ENCODE measurements at regions not wholly inside any gene's neighbourhood (a gene's known extent, or its start where the extent isn't known, plus 50 kb on each side); places are given as distances from the start of the nearest gene placed in this dataset.

GRCh38 chr2:101566632-101567228, 91.8 kb upstream of the RFX8 start:
- DNase-seq (ENCODE audit: low spot score), result no peak
- Histone ChIP-seq H3K27me3 (replicated peaks; ENCODE audit: insufficient read depth) (no peaks in the 10 kb centered on the region), H3K36me3 (no peaks in the 10 kb centered on the region), H3K9me3 (no peaks in the 10 kb centered on the region), H3K4me1 (ENCODE audit: control insufficient read depth in 1 of 2, low read depth in 2 of 2) (no peaks in the 10 kb centered on the region), H3K27ac (no peak overlapping the region), H3K4me3 (no peak overlapping the region)
- TF ChIP-seq CTCF (IDR thresholded peaks at IDR 0.05), result no peak
- ATAC-seq (ENCODE audit: insufficient number of reproducible peaks, low FRiP score, low read depth), result no peak

- no peaks in the 10 kb centered on the region for H3K27me3 ChIP-seq (replicated peaks; ENCODE audit: insufficient read depth)
- peaks cover 10 to 11% of the 10 kb centered on the region in 2 donors for H3K4me1 ChIP-seq (ENCODE audit: control insufficient read depth in 1 of 2, low read depth in 2 of 2)
- no peaks in the 10 kb centered on the region for H3K9me3 ChIP-seq
- no peak overlapping the region for H3K4me3 ChIP-seq
- no peak for TF ChIP-seq CTCF (IDR thresholded peaks at IDR 0.05)
- H3K36me3 ChIP-seq, result no peaks in the 10 kb centered on the region
- no peak overlapping the region for H3K27ac ChIP-seq
- ATAC-seq (ENCODE audit: insufficient number of reproducible peaks, low FRiP score, low read depth), result no peak
- DNase-seq (ENCODE audit: low spot score), result no peak
These were observed 88.9 kb upstream of the RFX8 start for GRCh38 chr2:101563849-101564248.

- no peak overlapping the region for H3K4me3 ChIP-seq
These were observed 85.9 kb upstream of the RFX8 start for GRCh38 chr2:101560780-101561315.

GRCh38 chr2:101559551-101559950, 84.6 kb upstream of the RFX8 start:
- DNase-seq (ENCODE audit: low spot score), result no peak
- TF ChIP-seq CTCF (IDR thresholded peaks at IDR 0.05), result no peak

More at GRCh38 chr2:101560780-101561315, 85.9 kb upstream of the RFX8 start:
- Histone ChIP-seq H3K36me3 (no peaks in the 10 kb centered on the region), H3K9me3 (no peaks in the 10 kb centered on the region), H3K27ac (no peak overlapping the region), H3K27me3 (replicated peaks; ENCODE audit: insufficient read depth) (no peaks in the 10 kb centered on the region), H3K4me1 (ENCODE audit: control insufficient read depth in 1 of 2, low read depth in 2 of 2) (peaks cover 10 to 20% of the 10 kb centered on the region in 2 donors)
- no peak for ATAC-seq (ENCODE audit: insufficient number of reproducible peaks, low FRiP score, low read depth)
- TF ChIP-seq CTCF (IDR thresholded peaks at IDR 0.05), result no peak
- no peak for DNase-seq (ENCODE audit: low spot score)

GRCh38 chr2:101558740-101559525, 84.0 kb upstream of the RFX8 start:
- Histone ChIP-seq H3K27ac (peak overlapping the region; percentile 67 to 93), H3K36me3 (no peaks in the 10 kb centered on the region), H3K9me3 (no peaks in the 10 kb centered on the region), H3K4me1 (ENCODE audit: control insufficient read depth in 1 of 2, low read depth in 2 of 2) (peaks cover 10 to 20% of the 10 kb centered on the region in 2 donors), H3K4me3 (peak overlapping the region; percentile 60), H3K27me3 (replicated peaks; ENCODE audit: insufficient read depth) (no peaks in the 10 kb centered on the region)
- TF ChIP-seq CTCF (IDR thresholded peaks at IDR 0.05), result no peak
- DNase-seq (ENCODE audit: low spot score), result no peak
- peak; percentile 97 for ATAC-seq (ENCODE audit: insufficient number of reproducible peaks, low FRiP score, low read depth)

More at GRCh38 chr2:101559551-101559950, 84.6 kb upstream of the RFX8 start:
- H3K27ac ChIP-seq, result peak overlapping the region; percentile 67 to 93
- no peaks in the 10 kb centered on the region for H3K27me3 ChIP-seq (replicated peaks; ENCODE audit: insufficient read depth)
- no peaks in the 10 kb centered on the region for H3K36me3 ChIP-seq
- peak; percentile 79 for ATAC-seq (ENCODE audit: insufficient number of reproducible peaks, low FRiP score, low read depth)
- peak overlapping the region; percentile 60 for H3K4me3 ChIP-seq
- no peaks in the 10 kb centered on the region for H3K9me3 ChIP-seq
- H3K4me1 ChIP-seq (ENCODE audit: control insufficient read depth in 1 of 2, low read depth in 2 of 2), result peaks cover 10 to 20% of the 10 kb centered on the region in 2 donors
